Anterior cingulate cortex (tissue), 58 donors: ENCODE measurements at regions not wholly inside any gene's neighbourhood (a gene's known extent, or its start where the extent isn't known, plus 50 kb on each side); places are given as distances from the start of the nearest gene placed in this dataset.
"Not testable (repeated sequence)": the region's sequence is repeated elsewhere in the genome, so short reads cannot be mapped to it uniquely, and the experiment has no call there.

ENCODE experiments used
- DNase-seq, 58 donors: peaks; one replicate each; lab custom pipeline; 2025; lab: John Stamatoyannopoulos, UW

DNA sequence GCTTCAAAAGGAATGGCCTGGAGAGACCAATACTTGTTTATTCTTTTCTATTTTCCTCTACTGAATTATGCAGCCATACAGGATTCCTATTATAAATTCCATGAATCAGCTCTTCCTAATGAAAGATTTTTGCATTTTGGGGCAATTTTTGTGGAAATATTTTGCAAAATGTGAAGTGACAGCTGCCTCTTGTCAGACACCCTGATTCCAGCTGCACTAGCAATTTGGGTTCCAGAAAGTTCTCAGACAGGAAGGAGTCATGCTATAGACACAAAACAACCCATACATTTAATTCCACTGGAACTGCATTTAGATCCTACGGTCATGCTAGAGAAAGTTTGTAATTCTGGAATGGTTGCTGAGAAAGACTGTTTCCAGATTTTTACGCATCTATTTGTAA, 119.5 kb downstream of the XCL2 start:
- no peak for DNase-seq

DNA sequence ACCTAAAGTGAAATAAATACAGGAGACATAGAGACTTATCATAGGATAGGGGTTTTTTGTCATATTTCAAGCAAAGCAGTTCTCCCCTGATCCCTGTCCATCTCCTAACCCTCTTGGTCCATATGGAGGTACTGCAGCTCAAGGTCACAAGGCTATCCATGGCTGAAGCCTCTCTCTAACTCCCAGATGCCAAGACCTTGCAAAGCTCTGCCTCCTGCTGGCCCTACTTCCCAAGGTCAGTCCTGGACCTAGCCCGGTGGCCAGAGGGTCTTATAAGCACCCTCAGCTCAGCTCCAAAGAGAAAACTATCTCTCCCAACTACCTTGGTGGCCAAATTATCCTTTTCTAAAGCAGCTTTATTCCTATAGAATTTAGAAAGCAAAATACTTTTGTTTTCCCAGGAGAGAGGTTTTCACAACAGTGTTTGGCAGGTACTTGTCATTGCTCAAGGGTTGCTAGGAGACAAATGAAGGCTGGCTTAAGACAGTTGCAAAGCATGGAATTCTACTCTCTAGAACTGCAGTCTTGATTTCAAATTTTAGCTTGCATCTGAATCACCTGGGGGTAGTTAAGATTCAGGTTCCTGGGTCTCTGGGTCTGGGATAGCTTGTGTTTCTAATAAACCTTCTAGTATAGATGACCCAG, 121.5 kb downstream of the XCL2 start:
- no peak for DNase-seq

- DNase-seq: no peak
Measured at GRCh38 chr1:168421399-168422004, 122.3 kb downstream of the XCL2 start.

DNA sequence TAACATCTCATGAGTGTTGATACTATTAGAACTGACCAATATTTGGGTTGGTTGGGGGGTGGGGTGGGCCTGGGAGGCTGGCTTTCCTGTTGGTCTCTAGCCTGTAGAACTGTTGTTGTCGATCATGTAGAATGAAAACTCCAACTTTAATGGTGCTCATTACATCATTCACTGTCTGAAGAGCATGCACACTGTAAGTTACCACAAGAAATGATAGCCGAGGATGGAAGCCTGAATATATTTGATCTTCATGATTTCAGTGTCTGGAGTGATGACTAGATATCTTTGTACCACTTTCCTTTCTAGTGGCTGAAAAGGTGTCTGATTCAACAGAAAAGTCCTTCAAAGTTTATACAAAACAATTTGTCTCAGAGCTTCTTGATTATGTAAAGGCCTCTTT, 123.6 kb downstream of the XCL2 start:
- DNase-seq: no peak

GRCh38 chr1:168419736-168420135, 124.1 kb downstream of the XCL2 start:
- no peak for DNase-seq

- no peak for DNase-seq
Measured at GRCh38 chr1:168416220-168416619, 127.6 kb downstream of the XCL2 start.

GRCh38 chr1:168414914-168415313, 128.9 kb downstream of the XCL2 start:
- no peak for DNase-seq

GRCh38 chr1:168410464-168410863, 129.8 kb downstream of the TBX19 start:
- no peak for DNase-seq

DNA sequence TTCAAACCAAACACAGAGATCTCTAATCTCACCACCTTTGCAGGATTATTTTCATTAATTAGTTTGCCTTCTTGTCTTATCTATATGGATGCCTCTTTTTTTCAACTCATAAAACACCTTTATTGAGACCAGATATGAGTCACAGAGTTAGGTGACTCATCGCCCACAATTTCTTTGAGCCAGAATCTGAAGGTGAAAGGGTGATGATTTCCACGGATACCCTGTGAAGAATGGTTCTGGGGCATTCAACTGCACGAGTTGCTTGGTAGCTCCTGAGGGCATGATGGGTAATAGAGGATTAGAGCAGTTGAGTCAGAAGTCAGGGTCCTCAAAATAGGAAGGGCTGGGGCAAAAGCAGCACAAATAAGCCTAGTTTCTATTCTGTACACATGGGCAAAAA, 128.2 kb downstream of the TBX19 start:
- DNase-seq: no peak

GRCh38 chr1:168408539-168408865, 127.8 kb downstream of the TBX19 start:
- no peak for DNase-seq

DNA sequence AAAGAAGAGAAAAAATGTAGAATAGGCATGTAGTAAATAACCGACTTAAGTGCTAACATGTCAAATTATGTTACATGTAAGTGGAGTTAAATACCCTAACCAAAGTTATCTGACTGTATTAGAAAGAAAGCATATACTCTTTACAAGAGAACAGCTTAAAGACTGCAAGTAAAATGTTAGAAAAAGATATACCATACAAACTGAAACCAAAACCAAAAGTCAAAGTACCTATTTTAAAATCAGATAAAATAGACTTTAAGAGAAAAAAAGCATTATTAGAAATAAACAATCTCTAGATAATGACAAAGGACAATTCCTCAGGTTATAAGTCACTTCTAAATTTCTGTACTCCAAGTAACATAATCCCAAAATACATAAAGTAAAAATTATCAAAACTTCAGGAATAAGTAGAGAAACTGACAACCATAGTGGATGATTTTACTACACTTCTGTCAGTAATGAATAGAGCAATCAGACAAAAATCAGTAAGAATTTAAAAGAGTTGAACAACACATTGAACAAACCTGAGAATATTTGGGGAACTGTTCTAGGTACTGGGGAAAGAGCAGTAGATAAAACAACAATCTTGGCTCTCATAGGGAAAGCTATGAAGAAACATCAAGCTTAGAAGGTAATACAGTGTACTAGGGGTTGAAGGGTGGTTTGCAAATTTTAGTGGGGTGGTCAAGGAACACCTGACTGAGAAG, 127.3 kb downstream of the TBX19 start:
- DNase-seq: no peak

DNA sequence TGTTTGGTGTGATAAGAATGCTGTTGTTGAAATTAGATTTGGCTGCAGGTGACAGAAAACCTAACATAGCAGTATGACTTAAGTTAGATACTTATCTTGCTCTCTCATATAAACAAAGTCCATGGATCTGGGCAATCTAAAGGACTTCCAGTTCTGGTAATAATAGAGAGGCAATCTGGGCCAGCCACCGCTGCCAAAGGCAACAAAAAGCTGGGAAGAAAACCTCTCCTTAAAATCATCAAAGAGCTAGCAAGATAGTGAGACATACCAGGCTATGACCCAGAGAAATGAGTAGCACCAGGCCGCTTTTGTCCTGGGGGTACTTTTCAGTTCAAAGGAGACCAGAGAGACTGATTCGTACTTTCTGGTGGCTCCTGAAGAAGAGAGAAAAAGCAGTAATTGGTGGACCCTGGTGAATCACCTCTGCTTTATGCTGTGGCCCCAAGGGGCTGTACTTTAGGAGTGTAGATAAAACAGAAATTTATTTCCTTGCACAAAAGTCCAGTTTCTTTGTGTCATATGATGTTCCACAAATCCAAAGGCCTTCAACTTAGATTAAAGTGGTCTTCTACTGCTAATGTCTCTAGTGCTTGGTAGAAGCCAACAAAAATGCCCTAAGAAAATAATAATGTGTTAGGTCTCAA, 125.4 kb downstream of the TBX19 start:
- no peak for DNase-seq

GRCh38 chr1:168403140-168403539, 122.5 kb downstream of the TBX19 start:
- DNase-seq: peak in 1 of 58 donors; percentile 16

DNA sequence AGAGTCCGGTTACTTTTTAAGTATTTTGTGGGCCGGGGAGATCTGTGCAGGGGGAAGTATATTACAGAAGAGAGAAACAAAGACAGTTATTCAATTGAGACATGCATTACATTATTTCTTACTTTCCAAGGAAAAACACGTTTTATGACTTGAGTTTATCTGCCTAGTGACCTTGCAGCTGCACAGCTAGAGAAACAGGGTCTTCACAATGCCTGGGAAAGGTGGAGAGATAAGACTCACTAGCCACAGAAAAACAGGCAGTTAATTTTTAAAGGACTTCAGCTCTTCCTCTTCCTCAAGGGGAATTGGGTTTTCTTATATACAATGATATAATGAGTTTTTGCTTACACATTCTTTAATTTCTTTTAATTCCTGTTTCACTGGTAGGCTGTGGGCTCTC, 121.8 kb downstream of the TBX19 start:
- DNase-seq: not testable (repeated sequence)

DNA sequence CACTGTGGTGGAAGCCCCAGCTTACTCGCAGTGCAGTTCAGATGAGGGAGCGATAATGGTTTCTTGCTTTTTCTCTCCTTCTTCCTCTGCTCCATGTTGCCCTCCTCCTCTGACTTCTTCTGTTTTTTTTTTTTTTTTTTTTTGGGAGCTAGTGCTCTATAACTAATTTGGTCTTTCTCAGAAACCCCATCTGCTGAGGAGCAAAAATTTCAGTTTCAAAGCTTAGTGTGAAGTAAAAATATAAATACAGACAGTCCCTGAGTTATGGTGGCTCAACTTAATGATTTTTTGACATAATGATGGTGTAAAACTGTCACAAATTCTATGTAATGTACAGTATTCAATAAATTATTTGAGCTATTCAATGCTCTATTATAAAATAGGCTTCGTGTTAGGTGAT, 120.7 kb downstream of the TBX19 start:
- DNase-seq: no peak

DNA sequence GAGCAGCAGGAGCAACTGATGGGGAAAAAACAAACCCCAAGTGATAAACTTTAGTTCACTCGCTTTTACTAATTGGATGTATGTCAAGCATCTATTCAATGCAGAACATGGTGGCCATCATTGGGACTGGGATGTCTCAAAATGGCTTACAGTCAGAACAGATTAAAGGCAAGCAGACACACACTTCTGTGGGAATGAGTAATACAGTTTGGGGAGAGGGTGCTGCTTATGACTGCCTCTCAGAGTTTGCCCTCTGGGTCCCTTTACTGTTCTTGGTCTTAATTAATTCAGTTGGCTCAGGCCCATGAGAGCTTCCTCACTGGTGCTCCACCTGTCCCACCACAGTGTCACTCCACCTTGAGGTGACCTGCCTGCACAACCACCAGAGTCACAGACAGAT, 119.5 kb downstream of the TBX19 start:
- no peak for DNase-seq

- DNase-seq: no peak
Measured at GRCh38 chr1:168397806-168398205, 117.1 kb downstream of the TBX19 start.

DNA sequence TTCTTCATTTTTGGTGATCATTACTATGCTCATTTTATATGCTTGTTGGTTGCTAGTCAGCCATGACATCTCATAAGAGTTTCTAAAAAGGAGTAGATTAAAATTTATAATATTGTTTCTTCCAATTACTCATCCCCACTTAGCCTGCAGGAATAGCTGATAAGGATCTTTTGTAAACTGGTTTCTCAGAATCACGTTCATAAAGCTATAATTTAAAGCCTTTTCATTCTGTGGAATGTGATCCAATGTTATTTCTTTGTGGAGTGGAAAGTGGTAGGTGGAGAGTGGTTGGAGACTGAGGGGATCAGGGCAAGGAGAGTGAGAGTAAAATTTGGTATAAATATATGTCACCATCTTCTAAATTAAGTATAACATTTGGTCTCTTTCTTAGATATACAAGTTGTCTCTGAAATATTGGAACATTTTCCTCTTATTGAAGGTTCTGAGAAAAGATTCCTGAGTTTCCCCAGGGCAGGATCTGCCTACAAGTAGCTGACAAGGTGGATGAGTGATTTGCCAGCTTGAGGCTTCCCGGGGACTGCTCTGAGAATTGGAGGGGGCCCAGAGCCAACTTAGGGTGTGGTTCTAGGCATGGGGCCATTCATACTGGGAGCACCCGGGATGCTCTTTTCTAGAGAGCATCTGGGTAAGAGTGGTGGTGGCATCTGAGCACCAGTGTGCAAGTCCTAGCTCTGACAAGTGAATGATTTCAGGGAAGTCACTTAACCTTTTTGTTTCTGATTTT, 116.4 kb downstream of the TBX19 start:
- DNase-seq: no peak

DNA sequence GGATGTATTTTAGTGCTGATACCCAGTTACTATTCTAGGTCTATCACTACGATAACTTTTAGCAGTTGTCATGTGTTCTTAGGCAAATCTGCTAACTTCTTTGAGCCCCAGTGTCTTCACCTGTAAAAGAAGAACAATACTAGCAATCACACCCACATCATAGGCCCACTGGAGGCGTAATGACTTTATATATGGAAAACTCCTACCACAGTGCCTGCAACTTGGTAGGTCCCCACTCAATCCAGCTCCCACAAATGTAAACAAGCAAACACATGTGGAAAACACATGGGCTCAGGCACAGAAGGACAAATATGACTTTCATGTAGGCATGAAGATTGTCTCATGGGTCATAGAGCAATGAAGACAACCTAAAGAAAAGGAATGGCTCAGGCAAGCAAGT, 115.8 kb downstream of the TBX19 start:
- DNase-seq: no peak

- no peak for DNase-seq
Measured at GRCh38 chr1:168394858-168395257, 114.2 kb downstream of the TBX19 start.

DNA sequence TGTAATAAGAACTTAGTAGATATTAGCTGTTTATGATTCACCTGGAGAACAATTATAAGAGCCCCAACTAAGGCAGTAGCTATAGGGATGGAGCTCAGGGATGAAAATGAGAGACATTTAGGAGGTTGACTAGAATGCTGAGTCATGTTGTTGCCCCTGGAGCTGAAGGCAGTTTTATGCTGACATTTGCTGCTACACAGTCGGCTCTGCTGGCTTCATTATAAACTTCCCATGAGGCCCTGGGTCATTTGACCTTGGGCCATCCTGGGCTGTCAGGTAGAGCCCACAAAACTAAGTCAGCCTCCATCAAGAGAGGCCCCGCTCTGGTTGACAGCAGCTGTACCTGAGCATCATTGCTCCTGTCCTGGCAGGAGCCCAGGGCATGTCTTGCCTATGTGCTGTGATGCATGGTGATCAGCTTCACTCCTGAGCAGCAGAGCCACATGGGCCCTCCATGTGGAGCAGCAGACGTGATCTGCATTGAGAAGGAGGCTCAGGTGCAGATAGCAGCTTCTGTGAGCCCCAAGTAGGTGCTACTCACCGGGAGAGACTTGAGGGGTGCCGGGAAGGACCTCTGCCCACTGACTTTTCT, 112.4 kb downstream of the TBX19 start:
- no peak for DNase-seq
